Pancreas (tissue), 10 donors: ENCODE measurements at regions not wholly inside any gene's neighbourhood (a gene's known extent, or its start where the extent isn't known, plus 50 kb on each side); places are given as distances from the start of the nearest gene placed in this dataset.

Source experiments
- ATAC-seq, 4 donors: fragments of 200-7000 bp; cut with Tn5 transposase; one replicate each; pipeline versions ENCODE4 v1.8.0 to v1.9.1; 2020; ENCODE audit warnings: mild to moderate bottlenecking in 4 of 4, moderate library complexity in 4 of 4
- DNase-seq, 6 donors: peaks; one replicate each; pipeline ENCODE4 v3.0.0-alpha.2; 2020
- FAIRE-seq: peaks from 2 replicates; lab custom pipeline; 2012; peaks lifted over from hg19 to GRCh38; lab: Jason Lieb, UNC
- H3K27ac ChIP-seq, 4 donors: fragments of 200-600 bp; sonication (generic); 1 replicate in 3 of 4; 2 replicates in 1 of 4; pipeline versions ENCODE4 v1.5.0 to v1.8.0; 2020
- H3K27me3 ChIP-seq, 4 donors: fragments of 200-600 bp; one replicate each; pipeline ENCODE4 v1.8.0; 2021
- H3K36me3 ChIP-seq, 3 donors: fragments of 200-600 bp; sonication (generic) in 1 of 3; one replicate each; pipeline versions ENCODE4 v1.5.0 to v1.8.0; 2020 to 2021
- H3K4me1 ChIP-seq, 3 donors: fragments of 200-600 bp; one replicate each; pipeline ENCODE4 v1.8.0; 2021
- H3K4me3 ChIP-seq, 4 donors: fragments of 200-600 bp; sonication (generic) in 2 of 4; one replicate each; pipeline versions ENCODE4 v1.5.0 to v1.8.0; 2020 to 2021
- H3K9me3 ChIP-seq, 4 donors: fragments of 200-600 bp; one replicate each; pipeline ENCODE4 v1.8.0; 2021
- CTCF ChIP-seq, 4 donors: fragments of 200-600 bp; sonication (generic) in 3 of 4; IDR thresholded peaks; one replicate each; pipeline versions ENCODE4 v1.5.0 to v1.8.0; 2021; ENCODE audit warnings: antibody characterized with exemption in 4 of 4
- WGBS, 2 donors: extraction: QIAGEN DNeasy Blood & Tissue Kit; methylation state at CpG; one replicate each; pipeline ENCODE4 v1.1.7; 2013; 5-methylcytosine and 5-hydroxymethylcytosine counted together
- intact Hi-C, 3 donors: fragments of 100-400 bp; cut with DNase I; formaldehyde crosslinking; loops; one replicate each; pipeline versions ENCODE4 v1.11.1 to v1.14.2; 2022
- donor health status: healthy with polysubstance abuse.
- donor health status: DM: no; HTN: no; CAD: no; lungs with moderate emphysema.
- donor health status: DM: no; HTN: no; CAD: no.
- donor health status: control.
- donor health status: control.
- donor health status: Bipolar disorder and iron deficiency.
- donor health status: DM: yes; HTN: yes; CAD: no.
- donor health status: DM: no; HTN: no; CAD: no.
- donor health status: DM: no; HTN: no; CAD: no.
- donor health status: DM: yes; HTN: yes; CAD: no.

- FAIRE-seq = no peak
- H3K27me3 ChIP-seq = peaks cover 0 to 6% (median 0%) of the 10 kb centered on the region in 4 donors
- no peak overlapping the region for H3K4me3 ChIP-seq
- no peaks in the 10 kb centered on the region for H3K4me1 ChIP-seq
- H3K36me3 ChIP-seq = no peaks in the 10 kb centered on the region
- no peak for ATAC-seq
- WGBS, 2 donors = 47 to 62% methylated on average over 2 of the region's 2 CpGs
- DNase-seq = no peak
- no peak for TF ChIP-seq CTCF (IDR thresholded peaks at IDR 0.05)
- intact Hi-C loops = no loop called here
- H3K9me3 ChIP-seq = no peaks in the 10 kb centered on the region
- H3K27ac ChIP-seq = no peak overlapping the region
These were observed 867.7 kb upstream of the AGA start for GRCh38 chr4:178309890-178310289.

GRCh38 chr4:178311997-178312396 is 869.8 kb upstream of the AGA start:
- H3K27ac ChIP-seq = no peak overlapping the region
- intact Hi-C loops = no loop called here
- H3K4me3 ChIP-seq = no peak overlapping the region
- no peak for ATAC-seq
- DNase-seq = no peak
- no peaks in the 10 kb centered on the region for H3K9me3 ChIP-seq
- 75% methylated on average over 2 of the region's 2 CpGs for WGBS, 2 donors
- H3K27me3 ChIP-seq = peaks cover 0 to 6% (median 0%) of the 10 kb centered on the region in 4 donors
- no peaks in the 10 kb centered on the region for H3K4me1 ChIP-seq
- no peak for TF ChIP-seq CTCF (IDR thresholded peaks at IDR 0.05)
- H3K36me3 ChIP-seq = no peaks in the 10 kb centered on the region
- peak; percentile 70 for FAIRE-seq

- ATAC-seq = no peak
- H3K27ac ChIP-seq = no peak overlapping the region
- H3K4me1 ChIP-seq = no peaks in the 10 kb centered on the region
- H3K4me3 ChIP-seq = no peak overlapping the region
- DNase-seq = no peak
- H3K9me3 ChIP-seq = no peaks in the 10 kb centered on the region
- FAIRE-seq = no peak
- no peak for TF ChIP-seq CTCF (IDR thresholded peaks at IDR 0.05)
- WGBS, 2 donors = 86 to 96% methylated on average over 3 of the region's 3 CpGs
- peaks cover 0 to 6% (median 0%) of the 10 kb centered on the region in 4 donors for H3K27me3 ChIP-seq
- H3K36me3 ChIP-seq = no peaks in the 10 kb centered on the region
- intact Hi-C loops = no loop called here
These were observed 872.0 kb upstream of the AGA start for GRCh38 chr4:178314287-178314686.

- DNase-seq (no peak), FAIRE-seq (no peak), ATAC-seq (no peak)
- intact Hi-C loops = no loop called here
- 42 to 44% methylated on average over 2 of the region's 2 CpGs for WGBS, 2 donors
- no peaks in the 10 kb centered on the region for H3K4me1 ChIP-seq
- H3K4me3 ChIP-seq = no peak overlapping the region
- H3K36me3 ChIP-seq = no peaks in the 10 kb centered on the region
- H3K9me3 ChIP-seq = no peaks in the 10 kb centered on the region
- no peak for TF ChIP-seq CTCF (IDR thresholded peaks at IDR 0.05)
- no peak overlapping the region for H3K27ac ChIP-seq
- H3K27me3 ChIP-seq = peaks cover 0 to 6% (median 0%) of the 10 kb centered on the region in 4 donors
These were observed 874.0 kb upstream of the AGA start for GRCh38 chr4:178316211-178316610.

- intact Hi-C loops = no loop called here
- peaks cover 0 to 4% (median 0%) of the 10 kb centered on the region in 3 donors for H3K4me1 ChIP-seq
- ATAC-seq (no peak), DNase-seq (no peak), FAIRE-seq (no peak)
- no peak overlapping the region for H3K4me3 ChIP-seq
- 75 to 76% methylated on average over 1 of the region's 1 CpG for WGBS, 2 donors
- no peak overlapping the region for H3K27ac ChIP-seq
- no peak for TF ChIP-seq CTCF (IDR thresholded peaks at IDR 0.05)
- H3K27me3 ChIP-seq = no peaks in the 10 kb centered on the region
- H3K36me3 ChIP-seq = no peaks in the 10 kb centered on the region
- H3K9me3 ChIP-seq = no peaks in the 10 kb centered on the region
These were observed 877.8 kb upstream of the AGA start for GRCh38 chr4:178320003-178320402.
